Amygdala (tissue), 56 donors: ENCODE measurements at regions not wholly inside any gene's neighbourhood (a gene's known extent, or its start where the extent isn't known, plus 50 kb on each side); places are given as distances from the start of the nearest gene placed in this dataset.
"Not testable (repeated sequence)": the region's sequence is repeated elsewhere in the genome, so short reads cannot be mapped to it uniquely, and the experiment has no call there.

Source experiments
- DNase-seq, 56 donors: peaks; one replicate each; lab custom pipeline; 2025; lab: John Stamatoyannopoulos, UW

DNA sequence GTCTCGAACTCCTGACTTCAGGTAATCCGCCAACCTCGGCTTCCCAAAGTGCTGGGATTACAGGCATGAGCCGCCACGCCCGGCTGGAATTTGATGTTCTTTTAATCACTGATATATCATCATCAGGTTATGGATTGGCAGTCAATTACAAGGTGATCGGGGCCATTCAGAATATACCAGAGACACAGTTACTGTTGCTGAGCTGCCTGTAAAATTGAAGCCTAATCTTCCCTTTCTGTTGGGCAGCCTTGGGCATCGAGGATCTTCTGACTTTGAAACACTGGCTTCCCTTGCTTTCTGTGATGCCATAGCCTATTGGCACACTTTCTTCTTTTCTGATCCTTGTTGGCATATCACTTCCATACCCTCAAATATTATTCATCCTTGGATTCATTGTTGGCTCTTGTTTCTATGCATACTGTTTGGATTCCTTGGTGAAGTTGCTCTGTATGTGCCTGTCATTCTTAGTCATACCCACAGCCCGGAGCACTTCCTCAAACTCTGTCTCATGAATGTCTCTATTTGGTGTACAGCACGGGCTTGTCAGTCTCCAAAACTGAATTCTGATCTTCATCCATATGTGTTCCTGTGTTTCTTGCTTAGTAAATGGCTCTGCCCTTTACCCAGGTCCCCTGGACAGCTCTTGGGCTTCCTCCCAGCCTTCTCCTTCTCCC, 85.6 kb upstream of the CRYM start:
- DNase-seq: peak in 1 of 56 donors; percentile 19

DNA sequence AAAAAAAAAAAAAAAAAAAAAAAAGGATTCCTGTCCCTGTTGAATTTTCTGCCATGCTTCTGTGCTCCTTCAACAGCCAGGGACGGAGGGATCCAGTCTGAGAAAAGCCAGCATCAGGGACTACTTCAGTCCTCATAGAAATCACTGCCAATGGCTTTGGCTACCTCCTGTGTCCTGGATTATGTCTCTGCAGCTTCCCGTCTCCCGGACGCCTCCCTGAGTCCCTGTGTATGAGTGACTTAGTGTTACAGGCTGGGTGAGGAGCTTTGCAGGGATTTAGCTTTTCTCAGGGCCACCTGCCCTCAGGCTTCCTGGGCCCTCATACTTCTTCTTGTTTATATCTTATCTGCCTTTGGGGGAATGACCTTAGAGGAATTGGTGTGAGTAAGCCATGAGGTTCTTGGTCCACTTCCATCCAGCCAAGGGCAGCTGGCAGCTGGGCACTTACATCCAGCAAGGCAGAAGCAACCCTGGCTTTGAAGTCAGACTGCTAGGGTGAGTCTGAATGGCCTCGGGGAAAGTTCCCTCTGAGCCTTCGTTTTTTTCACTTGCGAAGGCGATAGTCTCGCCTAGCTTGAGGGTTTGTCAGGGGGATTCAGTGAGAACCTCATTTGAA, 83.6 kb upstream of the CRYM start:
- not testable (repeated sequence) for DNase-seq

DNA sequence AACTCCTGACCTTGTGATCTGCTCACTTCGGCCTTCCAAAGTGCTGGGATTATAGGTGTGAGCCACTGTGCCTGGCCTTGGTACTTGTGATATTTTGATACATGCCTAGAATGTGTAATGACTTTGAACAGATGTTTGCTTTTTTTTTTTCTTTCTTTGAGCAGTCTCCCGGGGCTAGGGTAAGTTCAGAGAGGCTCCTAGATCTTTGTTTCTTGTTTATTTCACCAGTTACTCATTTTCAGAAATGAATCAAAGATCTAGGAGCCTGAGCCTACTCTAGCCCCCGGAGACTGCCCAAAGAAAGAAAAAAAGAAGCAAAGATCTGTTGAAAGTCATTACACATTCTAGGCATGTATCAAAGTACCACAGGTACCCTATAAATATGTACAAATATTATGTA, 83.0 kb upstream of the CRYM start:
- not testable (repeated sequence) for DNase-seq

DNA sequence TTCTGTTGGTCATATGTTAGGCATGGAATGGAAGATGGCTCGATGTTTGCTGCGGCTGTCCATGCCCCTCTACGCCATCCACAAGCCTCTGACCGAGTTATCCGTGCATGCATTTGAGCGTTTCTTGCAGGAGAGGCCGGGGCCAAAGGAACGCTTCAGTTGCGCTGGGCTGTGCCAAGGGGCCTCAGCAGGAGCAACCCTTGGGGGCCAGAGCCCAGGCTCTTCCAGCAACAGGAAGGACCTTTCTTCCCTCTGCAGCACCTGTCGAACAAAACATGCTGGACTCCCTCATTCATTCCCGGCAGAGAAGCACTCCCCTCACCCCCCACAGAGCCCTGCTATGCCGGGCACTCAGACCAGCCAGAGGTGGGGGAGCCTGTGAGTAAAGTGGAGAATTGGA, 81.4 kb upstream of the CRYM start:
- DNase-seq: not testable (repeated sequence)

DNA sequence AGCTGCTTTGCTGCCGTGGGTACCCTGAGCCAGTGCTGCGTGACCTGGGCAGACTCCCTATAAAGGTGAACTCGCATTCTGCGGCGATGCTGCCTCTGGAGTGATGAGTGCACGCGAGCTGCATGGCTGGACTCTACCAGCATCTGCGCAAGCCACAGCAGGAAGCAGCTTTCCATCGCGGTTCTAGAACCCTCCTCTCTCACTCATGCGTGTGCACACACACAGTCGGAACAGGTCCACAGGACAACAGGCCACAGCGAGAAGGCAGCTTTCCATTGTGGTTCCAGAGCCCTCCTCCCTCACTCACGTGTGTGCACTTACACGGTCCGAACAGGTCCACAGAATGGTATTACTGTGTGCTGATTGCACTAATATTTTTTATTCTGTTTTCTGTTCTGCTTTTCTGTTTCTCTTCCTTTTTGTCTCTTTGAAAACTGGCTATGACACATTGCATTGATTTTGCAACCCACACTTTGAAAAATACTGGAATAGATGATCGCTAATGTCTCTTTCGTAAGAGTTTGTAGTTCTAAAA, 80.2 kb upstream of the CRYM start:
- DNase-seq: peak in 1 of 56 donors; percentile 17

DNA sequence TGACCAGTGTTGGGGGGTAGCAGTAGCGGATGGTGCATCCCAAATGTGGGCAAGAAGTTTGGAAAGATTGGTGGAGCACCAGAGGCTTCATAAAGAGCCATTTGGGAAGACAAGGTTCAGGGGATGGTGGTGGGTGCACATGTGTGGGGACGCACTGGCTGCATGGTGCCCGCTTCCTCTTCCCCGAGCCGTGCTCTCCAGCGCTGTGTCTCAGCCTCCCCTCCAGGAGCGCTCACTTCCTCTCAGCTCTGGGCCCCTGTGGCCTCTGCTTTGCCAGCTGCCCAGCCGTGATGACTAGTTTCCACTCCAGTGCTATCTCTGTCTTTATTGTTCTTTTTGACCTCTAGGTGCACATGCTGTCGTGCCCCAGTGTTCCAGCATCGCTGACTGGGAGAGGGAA, 78.2 kb upstream of the CRYM start:
- peak in 1 of 56 donors; percentile 9 for DNase-seq

DNA sequence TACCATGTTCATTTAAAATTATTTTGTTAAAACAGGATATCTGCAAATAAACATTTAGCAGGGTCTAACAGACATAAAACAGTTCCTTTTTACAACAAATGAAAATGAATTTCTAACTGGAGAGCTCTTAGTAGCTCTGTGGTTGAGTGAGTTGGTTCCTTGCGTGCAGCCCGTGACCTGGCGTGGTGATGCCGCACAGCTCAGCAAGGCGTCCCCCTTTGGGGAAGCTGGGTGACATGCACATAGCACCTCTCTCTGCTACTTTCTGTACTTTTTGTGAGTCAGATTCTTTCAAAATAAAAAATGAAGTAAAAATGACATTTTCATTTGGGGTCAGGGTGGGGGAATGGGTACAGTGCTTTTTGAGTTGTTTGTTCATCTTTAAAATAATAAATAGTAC, 73.3 kb upstream of the CRYM start:
- not testable (repeated sequence) for DNase-seq

DNA sequence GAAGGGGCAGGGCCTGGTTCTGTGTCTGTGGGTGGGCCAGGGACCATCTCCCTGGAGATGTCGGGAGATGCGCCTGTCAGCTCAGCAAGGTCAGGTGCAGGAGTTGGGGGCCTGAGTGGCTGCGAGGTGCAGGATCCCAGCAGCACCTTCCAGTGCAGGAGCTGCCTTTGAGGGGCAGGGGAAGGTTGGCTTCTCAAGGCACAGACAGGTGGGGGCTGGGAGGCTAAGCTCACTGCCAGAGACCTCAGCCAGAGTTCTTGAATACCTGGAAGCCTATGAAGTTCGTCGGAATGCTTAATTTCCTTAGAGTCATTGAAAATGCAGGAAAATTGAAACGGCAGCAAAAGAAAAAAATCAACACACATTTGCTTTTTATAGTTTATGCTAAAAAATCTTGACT, 72.8 kb upstream of the CRYM start:
- not testable (repeated sequence) for DNase-seq

DNA sequence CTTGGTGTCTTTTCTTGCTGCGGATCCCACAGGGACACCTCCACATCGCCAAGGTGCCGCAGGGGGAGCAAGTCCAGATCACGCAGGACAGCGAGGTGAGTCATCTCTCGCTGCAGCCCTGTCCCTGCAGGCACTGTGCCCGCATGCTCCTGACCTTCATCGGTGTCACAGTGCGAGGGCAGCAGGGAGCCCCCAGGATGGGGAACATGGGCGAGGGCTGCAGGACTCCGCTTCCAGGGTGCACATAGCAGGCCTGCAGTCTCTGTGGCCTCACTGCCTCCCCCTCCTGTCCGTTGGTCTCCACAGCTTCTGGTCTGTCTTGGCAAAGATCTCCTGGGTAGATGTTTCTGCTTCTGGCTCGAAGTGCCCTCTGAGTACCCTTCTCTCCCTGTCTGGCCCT, 71.2 kb upstream of the CRYM start:
- not testable (repeated sequence) for DNase-seq

DNA sequence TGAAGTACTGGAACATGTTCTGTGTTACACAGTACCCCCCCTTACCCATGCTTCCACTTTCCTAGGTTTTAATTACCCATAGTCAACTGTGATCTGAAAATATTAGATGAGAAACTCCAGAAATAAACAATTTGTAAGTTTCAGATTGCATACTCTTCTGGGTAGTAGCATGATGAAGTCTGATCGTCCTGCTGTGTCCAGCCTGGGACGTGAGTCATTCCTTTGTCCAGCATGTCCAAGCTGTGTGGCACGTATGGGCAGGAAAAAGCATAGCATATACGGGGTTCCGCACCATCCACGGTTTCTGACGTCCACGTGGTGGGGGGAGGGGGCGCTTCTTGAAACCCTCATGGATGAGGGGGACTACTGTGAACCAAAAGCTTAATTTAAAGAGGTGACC, 70.7 kb upstream of the CRYM start:
- not testable (repeated sequence) for DNase-seq

DNA sequence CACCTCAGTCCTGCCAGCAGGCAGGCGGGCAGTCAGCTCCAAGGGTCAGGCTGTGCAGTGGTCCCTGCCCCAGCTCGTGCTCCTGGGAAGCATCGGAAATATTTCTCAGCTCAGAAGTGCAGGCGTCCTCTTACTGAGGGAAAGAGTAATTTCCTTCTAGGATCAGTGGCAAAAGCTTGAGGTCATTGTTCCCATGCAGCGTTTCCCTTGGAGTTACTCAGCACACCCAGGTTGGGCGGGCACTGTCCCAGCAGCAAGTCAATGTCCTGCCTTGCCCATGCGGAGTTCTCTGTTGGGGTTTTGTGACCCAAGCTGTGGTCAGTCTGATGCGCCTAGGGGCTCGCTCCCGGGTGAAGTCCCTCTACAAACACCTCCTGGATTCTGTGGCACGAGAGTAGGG, 69.4 kb upstream of the CRYM start:
- DNase-seq: not testable (repeated sequence)

DNA sequence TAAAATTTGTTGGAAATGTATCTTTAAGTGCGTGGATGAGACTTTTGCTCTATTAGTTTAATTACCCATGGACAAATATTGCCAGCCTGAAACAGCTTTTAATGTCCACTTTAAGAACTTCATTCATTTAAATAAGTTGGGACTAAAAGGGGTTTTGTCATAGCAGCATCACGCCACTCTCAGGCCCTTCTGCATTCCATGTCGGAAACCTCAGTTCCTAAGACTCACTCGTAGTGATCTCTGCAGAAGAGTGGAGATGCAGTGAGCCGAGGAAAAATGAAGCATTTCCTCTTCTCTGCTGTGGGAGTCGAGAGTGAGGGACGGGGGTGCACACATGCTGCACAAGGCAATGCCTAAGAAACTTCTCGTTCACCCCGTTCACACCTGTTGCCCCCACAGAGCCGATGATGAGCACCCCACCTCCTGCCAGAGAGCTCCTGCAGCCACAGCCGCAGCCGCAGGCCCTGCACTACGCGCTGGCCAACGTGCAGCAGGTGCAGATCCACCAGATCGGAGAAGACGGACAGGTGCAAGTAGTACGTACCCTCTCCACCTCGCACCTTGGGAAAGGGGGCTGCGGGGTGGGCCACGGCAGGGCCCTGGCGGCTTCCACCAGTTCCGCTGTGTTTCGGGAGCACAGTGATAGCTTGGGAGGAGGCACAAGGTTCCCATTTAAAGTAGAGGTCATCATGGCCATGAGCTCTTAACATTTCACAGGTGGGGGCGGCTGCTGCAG, 68.8 kb upstream of the CRYM start:
- DNase-seq: not testable (repeated sequence)

DNA sequence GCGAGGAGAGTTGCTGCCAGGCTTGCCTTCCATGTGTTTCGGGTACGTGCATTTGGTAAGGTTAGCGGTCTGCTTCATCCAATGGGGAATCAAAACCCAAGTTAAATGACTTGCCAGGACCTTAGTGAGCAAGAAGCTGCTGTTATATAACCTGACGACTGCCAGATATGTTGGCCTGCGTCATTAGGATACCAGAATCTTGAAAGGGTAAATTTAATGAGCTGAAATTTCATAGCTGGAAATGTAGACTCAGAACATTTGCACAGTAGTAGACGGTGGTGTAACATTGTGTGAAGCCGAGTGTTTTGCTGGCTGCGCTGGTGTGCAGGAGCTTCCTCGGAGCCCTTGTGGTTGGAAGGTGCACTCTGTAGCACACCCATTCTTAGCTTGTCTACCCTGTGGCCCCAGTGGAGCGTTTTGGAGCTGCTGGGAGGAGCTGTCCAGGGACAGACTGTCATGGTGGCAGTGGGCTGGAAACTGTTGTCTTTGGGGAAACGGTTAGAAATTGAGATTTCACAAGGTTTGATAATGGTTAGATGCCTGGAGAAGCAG, 66.3 kb upstream of the CRYM start:
- DNase-seq: not testable (repeated sequence)

DNA sequence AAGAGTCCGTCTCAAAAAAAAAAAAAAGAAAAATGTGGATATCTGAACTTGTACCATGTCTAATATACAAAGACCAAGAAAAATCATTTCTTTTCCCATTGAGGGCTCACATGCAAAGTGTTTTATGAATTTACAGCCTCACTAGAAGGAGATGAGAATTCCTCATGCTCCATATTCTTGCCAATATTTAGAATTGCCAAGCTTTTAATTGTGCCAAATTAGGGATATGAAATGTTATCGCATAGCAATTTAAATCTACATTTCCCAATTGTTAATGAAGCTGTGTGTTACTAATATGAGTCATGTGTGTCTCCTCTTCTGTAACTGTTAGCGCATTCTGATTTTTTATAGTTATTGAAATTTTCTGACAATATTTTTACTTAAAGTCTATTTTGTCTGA, 63.0 kb upstream of the CRYM start:
- DNase-seq: no peak

DNA sequence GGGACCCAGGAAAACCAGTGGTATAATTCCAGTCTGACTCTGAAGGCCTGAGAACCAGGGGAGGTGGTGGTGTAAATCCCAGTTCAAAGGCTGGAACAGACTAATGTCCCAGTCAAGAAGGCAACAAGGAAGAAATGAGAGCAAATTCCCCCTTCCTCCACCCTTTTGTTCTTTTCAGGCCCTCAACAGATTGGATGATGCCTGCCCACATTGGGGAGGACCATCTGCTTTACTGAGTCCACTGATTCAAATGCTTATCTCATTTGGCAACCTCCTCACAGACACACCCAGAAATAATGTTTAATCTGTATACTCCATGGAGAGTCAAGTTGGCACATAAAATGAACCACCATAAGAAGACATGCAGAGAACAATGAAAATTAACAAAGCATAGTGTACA, 61.9 kb upstream of the CRYM start:
- no peak for DNase-seq

DNA sequence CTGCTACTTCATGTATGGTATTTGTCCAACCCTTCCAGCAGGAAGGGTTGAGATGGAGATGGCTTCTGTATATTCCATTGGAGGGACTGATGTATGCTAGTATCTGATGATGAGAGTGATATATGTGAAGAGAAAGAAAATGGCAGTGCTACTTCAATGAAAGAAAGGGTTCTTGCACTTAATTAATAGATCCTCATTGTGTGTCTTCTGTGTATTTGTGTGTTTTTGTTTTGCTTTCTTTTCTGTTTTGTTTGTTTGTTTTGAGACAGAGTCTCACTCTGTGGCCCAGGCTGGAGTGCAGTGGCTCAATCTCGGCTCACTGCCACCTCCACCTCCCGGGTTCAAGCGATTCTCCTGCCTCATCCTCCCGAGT, 61.2 kb upstream of the CRYM start:
- DNase-seq: no peak

DNA sequence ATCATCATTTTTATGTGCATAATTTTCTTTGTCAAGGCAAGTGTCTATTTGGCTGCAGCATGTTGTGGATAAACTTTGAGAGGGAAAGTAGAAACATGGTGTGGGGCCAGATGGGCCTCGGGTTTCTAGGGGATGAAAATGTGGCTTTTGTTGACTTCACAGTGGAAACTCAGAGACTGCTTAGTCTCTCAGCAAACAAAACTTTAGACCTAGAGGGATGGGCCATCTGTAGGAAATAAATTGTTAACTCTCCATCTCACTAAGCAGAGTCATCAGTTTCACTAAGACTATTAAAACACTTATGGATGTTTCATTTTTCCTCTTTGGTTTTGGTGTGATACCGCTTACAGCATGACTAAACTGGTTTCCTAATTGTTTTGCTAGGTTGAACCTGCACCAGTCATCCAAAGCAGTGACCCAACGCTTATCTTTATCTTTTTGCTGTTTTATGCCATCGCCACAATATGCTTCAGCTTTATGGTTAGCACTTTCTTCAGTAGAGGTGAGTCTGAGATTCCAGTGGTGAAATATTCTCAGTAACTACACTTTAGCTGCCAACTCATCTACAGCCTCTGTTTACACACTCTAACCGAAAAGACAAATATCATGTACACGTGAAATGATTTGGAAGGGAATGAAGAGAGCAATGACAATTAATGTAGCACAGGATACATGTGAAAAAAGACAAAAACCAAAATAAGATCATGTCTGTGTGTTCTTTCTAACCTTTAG, 60.6 kb upstream of the CRYM start:
- no peak for DNase-seq

DNA sequence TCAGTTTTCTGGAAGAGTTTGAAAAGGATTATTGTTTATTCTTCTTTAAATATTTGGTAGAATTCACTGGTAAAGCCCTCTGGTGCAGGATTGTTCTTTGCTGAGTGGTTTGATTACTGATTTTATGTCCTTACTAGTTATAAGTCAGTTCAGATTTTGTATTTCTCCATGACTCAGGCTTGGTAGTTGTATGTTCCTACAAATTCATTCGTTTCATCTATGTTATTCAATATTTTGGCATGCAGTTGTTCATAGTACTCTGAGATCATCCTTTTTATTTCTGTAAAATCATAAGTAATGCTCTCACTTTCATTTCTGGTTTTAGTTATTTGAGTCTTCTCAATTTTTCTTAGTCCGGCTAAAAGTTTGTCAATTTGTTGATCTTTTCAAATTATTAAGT, 58.1 kb upstream of the CRYM start:
- DNase-seq: no peak

DNA sequence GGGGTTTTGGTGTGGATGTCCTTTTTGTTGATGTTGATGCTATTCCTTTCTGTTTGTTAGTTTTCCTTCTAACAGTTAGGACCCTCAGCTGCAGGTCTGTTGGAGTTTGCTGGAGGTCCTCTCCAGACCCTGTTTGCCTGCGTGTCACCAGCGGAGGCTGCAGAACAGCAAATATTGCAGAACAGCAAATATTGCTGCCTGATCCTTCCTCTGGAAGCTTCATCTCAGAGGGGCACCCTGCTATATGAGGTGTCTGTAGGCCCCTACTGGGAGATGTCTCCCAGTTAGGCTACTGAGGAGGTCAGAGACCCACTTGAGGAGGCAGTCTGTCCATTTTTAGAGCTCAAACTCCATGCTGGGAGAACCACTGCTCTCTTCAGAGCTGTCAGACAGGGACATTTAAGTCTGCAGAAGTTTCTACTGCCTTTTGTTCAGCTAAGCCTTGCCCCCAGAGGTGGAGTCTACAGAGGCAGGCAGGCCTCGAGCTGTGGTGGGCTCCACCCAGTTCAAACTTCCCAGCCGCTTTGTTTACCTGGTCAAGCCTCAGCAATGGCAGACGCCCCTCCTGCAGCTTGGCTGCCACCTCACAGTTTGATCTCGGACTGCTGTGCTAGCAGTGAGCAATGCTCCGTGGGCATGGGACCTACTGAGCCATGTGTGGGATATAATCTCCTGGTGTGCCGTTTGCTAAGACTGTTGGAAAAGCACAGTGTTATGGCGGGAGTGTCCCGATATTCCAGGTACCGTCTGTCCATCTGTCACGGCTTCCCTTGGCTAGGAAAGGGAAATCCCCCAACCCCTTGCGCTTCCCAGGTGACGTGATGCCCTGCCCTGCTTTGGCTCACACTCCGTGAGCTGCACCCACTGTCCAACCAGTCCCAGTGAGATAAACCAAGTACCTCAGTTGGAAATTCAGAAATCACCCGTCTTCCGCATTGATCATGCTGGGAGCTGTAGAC, 56.4 kb upstream of the CRYM start:
- DNase-seq: not testable (repeated sequence)
